OCI-M2 (cell line): ENCODE measurements at regions not wholly inside any gene's neighbourhood (a gene's known extent, or its start where the extent isn't known, plus 50 kb on each side); places are given as distances from the start of the nearest gene placed in this dataset.
"Not testable (repeated sequence)": the region's sequence is repeated elsewhere in the genome, so short reads cannot be mapped to it uniquely, and the experiment has no call there.

ENCODE experiments used
- DNase-seq: peaks from one replicate; lab custom pipeline; 2025; ENCODE audit not compliant: unreplicated experiment; lab: John Stamatoyannopoulos, UW

GRCh38 chr17:21514567-21514966 is 138.4 kb downstream of the KCNJ12 start:
- not testable (repeated sequence) for DNase-seq

- DNase-seq, result no peak
These were observed 141.6 kb downstream of the KCNJ12 start for GRCh38 chr17:21517538-21518293.

- no peak for DNase-seq
These were observed 146.7 kb downstream of the KCNJ12 start for GRCh38 chr17:21522755-21523336.

- DNase-seq, result no peak
These were observed 147.5 kb downstream of the KCNJ12 start for GRCh38 chr17:21523497-21524210.

- DNase-seq, result no peak
These were observed 148.0 kb downstream of the KCNJ12 start for GRCh38 chr17:21524211-21524591.

- DNase-seq, result no peak
These were observed 149.4 kb downstream of the KCNJ12 start for GRCh38 chr17:21525464-21526130.

GRCh38 chr17:21528031-21528695 is 152.0 kb downstream of the KCNJ12 start:
- DNase-seq, result no peak

GRCh38 chr17:21530311-21530710 is 154.2 kb downstream of the KCNJ12 start:
- DNase-seq, result no peak

- DNase-seq, result no peak
These were observed 154.7 kb downstream of the KCNJ12 start for GRCh38 chr17:21530841-21531240.

- DNase-seq, result no peak
These were observed 156.7 kb downstream of the KCNJ12 start for GRCh38 chr17:21532763-21533385.

- no peak for DNase-seq
These were observed 156.5 kb upstream of the KCNJ18 start for GRCh38 chr17:21535686-21536375.

- DNase-seq, result no peak
These were observed 155.0 kb upstream of the KCNJ18 start for GRCh38 chr17:21537302-21537701.

- DNase-seq, result no peak
These were observed 153.7 kb upstream of the KCNJ18 start for GRCh38 chr17:21538615-21539014.

- DNase-seq, result no peak
These were observed 153.2 kb upstream of the KCNJ18 start for GRCh38 chr17:21539146-21539545.

- no peak for DNase-seq
These were observed 151.8 kb upstream of the KCNJ18 start for GRCh38 chr17:21540502-21540901.

- no peak for DNase-seq
These were observed 150.3 kb upstream of the KCNJ18 start for GRCh38 chr17:21542070-21542469.

GRCh38 chr17:21542991-21543390 is 149.3 kb upstream of the KCNJ18 start:
- DNase-seq, result no peak

GRCh38 chr17:21545064-21545463 is 147.3 kb upstream of the KCNJ18 start:
- no peak for DNase-seq

GRCh38 chr17:21548236-21548635 is 144.1 kb upstream of the KCNJ18 start:
- no peak for DNase-seq

- no peak for DNase-seq
These were observed 143.1 kb upstream of the KCNJ18 start for GRCh38 chr17:21549107-21549687.
